ENCODE measurements at regions not wholly inside any gene's neighbourhood (a gene's known extent, or its start where the extent isn't known, plus 50 kb on each side); places are given as distances from the start of the nearest gene placed in this dataset.
"Not testable (repeated sequence)": the region's sequence is repeated elsewhere in the genome, so short reads cannot be mapped to it uniquely, and the experiment has no call there.

DNA sequence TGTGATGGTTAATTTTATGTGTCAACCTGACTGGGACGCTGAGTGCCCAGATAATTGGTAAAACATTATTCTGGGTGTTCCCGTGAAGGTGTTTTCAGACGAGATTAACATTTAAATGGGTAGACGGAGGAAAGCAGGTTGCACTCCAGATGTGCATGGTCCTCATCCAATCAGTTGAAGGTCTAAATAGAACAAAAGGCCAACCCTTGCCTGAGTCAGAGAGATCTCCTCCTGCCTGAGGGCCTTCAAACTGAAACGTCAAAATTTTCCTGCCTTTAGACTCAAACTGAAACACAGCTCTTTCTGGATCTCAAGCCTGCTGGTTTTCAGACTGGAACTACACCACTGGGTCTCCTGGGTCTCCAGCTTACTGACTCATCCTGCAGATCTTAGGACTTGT is 73.5 kb downstream of the NPIPA8 start:
- DNase-seq (ENCODE audit: low read depth in 2 of 2) = not testable (repeated sequence)

DNA sequence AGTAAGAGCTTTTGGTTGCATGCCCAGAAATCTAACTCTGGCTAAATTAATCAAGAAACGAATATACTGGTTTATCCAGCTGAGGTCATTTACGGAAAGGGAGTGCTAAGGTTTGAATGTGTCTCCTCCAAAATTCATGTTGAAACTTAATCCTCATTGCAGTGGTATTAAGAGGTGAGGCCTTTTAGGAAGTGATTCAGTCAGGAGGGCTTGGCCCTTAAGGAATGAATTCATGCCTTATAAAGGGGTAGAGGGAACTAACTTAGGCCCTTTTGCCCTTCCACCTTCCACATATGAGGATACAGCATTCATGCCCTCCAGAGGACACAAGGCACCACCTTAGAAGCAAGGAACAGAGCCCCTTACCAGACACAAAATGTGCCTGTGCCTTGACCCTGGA is 74.7 kb downstream of the NPIPA8 start:
- not testable (repeated sequence) for DNase-seq (ENCODE audit: low read depth in 2 of 2)

DNA sequence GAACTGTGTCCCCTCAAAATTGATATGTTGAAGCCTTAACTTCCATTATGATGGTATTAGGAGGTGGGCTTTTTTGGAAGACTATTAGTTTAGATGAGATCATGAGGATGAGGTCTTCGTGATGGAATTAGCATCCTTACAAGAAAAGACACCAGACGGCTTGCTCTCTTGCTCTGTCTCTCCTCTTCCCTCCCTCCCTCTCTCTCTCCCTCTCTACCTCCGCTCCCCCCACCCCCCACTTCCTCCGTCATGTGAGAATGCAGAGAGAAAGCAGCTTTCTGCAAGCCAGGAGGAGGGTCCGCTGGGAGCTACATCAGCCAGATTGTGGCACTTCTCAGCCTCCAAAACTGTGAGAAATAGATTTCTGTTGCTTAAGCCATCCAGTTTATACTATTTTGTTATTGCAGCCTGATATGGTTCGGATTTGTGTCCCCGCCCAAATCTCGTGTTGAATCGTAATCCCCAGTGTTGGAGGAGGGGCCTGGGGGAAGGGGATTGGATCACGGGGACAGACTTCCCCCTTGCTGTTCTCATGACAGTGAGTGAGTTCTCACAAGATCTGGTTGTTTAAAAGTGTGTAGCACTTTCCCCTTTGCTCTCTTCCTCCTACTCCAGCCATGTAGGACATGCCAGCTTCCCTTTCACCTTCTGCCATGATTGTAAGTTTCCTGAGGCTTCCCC is 76.9 kb downstream of the NPIPA8 start:
- not testable (repeated sequence) for DNase-seq (ENCODE audit: low read depth in 2 of 2)

DNA sequence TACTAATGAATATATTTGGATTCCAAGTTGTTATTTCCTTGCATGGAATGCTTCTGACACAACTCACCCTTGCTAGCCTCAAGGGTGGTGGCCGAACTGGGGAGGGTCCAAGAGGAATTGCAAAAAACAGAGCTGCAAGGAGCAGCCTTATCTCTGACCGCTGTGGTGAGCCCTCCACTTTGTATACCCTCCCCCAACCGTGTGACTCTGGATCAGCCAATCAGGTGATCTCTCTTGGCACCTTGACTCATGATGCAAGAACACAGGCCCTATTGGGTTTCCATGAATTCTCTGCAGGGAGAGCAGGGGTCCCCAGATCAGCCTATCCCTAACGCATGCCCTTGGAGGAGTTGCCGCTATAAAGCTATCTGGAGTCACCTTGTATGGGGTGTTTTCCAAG is 83.6 kb downstream of the NPIPA8 start:
- not testable (repeated sequence) for DNase-seq (ENCODE audit: low read depth in 2 of 2)

DNA sequence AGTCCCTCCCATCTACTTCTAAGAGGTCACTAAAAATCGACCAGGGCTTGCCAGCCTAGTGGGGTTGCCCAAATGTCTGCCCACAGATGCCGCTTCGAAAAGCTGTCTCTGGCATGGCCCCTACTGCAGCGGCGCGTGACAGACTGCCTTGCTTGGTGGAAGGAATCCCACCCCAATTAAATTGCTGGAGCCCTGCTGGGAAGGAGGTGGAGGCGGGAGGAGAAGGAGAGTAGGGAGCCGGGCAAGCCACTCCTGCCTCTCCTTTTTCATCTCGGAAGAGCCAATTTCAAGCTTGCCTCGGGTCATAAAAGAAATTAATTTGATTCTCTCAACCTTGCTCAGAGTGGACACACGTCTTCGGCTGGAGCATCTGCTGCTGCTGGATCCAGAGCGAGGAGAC is 106.0 kb downstream of the NPIPA8 start:
- DNase-seq (ENCODE audit: low read depth in 2 of 2) = not testable (repeated sequence)

DNA sequence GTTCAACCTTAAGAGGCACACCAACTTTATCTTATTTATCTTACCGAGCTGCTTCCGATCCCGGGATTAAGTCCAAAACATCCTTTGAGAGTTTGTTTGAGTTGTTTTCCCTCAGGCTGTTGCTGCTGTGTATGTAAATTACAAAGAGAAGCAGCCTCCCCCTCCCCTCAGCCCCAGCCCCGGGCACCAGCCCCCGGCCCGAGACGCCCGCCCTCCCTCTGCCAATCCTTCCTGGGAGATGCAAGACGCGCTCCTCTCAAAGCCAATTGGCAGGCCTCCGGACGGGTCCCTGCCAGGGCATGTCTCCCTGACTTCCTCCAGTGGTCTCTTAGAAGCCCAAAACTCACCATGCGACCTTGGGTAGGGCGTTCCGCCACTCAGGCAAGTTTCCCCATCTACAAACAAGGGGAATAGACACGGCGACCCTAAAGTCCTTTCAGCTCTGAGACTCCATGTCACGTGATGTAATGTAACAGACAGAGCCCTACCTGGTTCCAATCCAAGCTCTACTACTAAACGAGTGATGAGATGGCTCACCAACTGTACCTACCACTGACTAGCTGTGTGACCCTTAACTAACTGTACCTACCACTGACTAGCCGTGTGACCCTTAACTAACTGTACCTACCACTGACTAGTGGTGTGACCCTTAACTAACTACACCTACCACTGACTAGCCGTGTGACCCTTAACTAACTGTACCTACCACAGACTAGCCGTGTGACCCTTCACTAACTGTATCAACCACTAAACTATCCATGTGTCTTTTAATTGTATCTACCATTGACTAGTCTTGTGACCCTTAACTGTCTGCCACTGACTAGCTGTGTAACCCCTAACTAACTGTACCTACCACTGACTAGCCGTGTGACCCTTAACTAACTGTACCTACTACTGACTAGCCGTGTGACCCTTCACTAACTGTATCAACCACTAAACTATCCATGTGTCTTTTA is 114.2 kb downstream of the NPIPA8 start:
- not testable (repeated sequence) for DNase-seq (ENCODE audit: low read depth in 2 of 2)

DNA sequence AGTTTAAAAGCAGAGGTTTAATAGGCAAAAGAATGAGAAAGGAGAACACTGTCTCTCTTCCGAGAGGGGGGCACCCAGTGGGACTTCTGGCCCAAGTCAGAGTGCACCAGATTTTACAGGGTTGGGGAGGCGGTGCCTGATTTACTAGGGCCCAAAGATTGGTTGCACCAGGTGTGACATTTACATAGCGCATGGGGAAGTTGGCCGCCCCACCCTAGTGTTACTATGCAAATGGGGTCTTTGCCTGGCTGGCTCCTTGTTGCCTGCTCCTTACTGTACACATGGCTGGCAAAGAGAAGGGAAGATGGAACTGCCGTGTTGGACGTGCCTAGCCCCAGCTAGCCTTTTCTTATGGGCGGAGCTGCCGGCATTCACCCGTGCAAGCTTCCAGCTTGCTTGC is 118.8 kb downstream of the NPIPA8 start:
- not testable (repeated sequence) for DNase-seq (ENCODE audit: low read depth in 2 of 2)

DNA sequence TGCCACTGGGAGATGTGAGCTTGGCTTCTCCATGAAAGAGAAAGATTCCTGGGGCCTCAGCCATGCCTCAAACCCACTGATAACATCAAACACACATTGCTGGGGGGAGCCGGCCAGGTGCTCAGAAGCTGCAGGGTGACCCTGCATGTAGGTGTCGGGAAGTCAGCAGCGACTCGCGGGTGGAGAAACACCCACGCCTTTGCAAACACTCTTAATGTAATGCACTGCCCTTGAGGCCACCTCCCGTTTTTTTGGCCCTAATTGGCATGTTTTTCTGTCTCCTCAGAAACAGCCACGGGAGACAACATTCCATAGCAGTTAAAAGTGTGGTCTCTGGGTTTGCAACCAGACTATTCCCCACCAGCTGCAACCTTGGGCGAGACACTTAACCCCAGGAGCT is 119.7 kb downstream of the NPIPA8 start:
- DNase-seq (ENCODE audit: low read depth in 2 of 2) = not testable (repeated sequence)

DNA sequence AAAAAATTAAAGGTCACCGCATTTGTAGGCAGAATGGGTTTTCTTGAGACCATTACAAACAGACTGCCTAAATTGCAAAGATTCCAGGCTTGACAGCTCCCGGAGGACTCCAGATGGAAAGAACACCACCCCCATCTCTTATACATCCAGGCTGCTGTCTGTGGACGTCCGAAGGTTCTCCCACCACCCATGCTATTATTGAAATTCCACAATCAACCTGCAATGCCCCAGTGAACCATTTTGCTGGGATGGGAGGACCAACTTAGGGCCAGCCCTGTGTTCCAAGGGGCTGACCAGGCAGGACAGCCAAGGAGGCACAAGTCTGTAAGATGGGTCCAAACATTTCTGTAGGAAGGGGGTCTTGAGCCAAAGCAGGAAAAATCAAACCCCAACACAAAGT is 122.7 kb downstream of the NPIPA8 start:
- not testable (repeated sequence) for DNase-seq (ENCODE audit: low read depth in 2 of 2)

DNA sequence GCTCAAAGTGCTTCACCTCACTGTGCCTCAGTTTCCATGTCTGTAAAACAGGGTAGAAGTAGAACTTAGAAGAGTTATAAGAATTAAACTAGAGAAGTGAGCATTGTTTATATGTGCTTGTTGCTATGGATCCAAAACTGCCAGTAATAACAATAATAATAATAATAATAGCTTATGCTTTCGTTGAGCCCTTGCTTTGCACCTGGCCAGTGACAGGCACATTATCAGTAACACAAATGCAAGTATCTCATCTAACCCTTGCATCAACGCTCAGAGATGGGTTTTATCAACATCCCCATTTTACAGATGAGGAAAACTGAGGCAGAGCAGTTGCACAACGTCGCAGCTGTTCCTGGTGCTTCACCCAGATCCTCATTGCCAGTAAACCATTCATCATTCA is 125.0 kb downstream of the NPIPA8 start:
- not testable (repeated sequence) for DNase-seq (ENCODE audit: low read depth in 2 of 2)

DNA sequence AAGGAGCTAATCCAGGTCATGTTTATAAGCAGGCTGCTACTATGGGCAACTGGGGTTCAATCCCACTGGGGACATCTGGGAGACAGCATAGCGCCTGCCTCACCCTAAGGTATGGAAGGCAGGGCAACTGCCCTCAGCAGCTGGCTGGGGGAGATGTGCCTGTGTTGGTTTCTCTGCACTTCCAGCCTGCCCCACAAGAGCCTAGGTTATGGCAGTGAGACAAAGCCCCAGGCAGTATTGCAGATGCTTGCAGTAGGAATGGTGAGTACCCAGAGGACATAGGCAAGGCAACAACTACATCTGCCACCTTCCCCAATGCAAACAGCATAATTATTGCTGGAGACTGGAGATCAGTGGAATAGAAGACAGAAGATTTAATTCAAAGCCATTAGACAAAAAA is 131.8 kb downstream of the NPIPA8 start:
- not testable (repeated sequence) for DNase-seq (ENCODE audit: low read depth in 2 of 2)

DNA sequence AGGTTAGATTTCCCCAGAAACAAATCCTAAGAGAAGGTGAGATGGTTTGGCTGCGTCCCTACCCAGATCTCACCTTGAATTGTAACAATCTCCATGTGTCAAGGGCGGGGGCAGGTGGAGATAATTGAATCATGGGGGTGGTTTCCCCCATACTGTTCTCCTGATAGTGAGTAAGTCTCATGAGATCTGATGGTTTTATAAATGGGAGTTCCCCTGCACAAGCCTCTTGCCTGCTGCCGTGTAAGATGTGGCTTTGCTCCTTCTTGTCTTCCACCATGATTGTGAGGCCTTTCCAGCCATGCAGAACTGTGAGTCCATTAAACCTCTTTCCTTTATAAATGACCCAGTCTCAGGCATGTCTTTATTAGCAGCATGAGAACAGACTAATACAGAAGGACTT is 132.2 kb downstream of the NPIPA8 start:
- not testable (repeated sequence) for DNase-seq (ENCODE audit: low read depth in 2 of 2)

DNA sequence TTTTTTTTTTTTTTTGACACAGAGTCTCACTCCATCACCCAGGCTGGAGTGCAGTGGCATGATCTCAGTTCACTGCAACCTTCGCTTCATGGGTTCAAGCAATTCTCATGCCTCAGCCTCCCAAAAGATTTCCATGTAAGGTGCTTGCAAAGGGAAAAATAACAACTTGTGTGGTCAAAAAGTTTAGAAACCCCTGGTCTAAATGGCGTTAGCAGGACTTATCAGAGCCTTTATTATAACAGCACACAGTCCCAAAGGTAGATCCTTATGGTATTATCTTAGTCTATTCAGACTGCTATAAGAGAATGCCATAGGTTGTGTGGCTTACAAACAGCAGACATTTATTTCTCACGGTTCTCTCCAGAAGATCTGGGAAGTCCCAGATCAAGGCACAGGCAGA is 135.0 kb downstream of the NPIPA8 start:
- DNase-seq (ENCODE audit: low read depth in 2 of 2) = not testable (repeated sequence)

DNA sequence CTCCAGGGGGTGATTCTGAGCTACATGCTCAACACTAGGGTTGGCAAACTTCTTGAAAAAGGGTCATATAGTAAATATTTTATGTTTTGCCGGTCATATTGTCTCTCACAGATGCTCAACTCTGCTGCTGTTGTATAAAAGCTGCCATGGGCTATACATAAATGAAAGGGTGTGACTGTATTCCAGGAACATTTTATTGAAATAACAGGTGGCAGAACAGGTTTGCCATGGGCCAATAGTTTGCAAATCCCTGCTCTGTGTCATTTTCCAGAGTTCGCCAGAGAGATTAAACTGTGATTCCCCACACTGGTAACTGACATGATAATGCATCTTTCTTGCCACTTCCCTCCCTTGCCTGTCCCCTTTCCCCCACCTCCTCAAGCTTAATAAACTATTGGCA is 144.1 kb downstream of the NPIPA8 start:
- DNase-seq (ENCODE audit: low read depth in 2 of 2) = not testable (repeated sequence)

DNA sequence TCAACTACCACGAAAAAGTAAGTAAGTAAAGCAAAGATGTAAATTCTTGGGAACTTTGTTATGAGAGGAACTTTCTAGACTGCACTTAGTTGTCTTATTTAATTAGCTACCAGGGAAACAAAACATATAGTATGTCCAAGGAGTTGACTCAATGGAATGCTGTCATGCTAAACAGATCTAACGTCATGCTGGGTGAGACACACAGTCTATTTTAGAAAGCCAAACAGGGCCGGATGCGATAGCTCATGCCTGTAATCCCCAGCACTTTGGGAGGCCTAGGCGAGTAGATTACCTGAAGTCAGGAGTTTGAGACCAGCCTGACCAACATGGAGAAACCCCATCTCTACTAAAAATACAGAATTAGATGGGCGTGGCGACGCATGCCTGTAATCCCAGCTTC is 146.4 kb downstream of the NPIPA8 start:
- not testable (repeated sequence) for DNase-seq (ENCODE audit: low read depth in 2 of 2)

DNA sequence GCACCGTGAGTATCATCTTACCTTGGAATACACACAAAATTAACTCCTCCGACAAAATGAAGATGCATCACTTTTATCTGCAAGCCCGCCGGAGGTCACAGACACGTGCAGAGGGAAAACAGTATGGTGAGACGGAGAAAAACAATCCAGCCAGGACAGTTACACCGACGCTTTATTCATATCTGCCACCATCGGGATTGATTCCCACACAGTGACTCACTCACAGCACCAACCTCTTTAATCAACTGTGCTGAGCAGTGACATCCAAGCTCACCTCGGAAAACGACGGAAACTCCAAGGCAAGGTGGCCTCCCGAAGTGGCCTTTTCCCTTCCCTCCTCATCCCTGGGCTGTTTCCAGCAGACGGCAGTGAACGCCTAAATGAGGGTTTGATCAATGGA is 151.8 kb downstream of the NPIPA8 start:
- DNase-seq (ENCODE audit: low read depth in 2 of 2) = not testable (repeated sequence)

DNA sequence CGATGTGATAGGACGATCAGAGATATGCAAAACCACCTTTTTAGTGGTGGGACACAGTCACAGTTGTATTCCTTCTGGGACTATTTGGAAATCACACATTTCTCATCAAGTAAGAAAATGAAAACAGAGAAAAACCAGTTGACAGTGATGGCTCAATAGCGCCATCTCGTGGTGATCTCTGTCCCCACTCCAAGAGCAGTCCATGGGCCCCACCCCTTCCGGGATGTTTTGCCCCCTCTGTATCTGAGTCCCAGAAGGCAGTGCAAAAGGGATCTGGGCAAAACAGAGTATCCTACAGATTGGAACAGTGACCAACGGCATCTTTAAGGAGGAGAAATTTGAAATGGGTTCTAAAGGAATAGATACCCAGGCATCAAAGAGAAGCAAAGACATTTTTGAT is 155.5 kb downstream of the NPIPA8 start:
- not testable (repeated sequence) for DNase-seq (ENCODE audit: low read depth in 2 of 2)

DNA sequence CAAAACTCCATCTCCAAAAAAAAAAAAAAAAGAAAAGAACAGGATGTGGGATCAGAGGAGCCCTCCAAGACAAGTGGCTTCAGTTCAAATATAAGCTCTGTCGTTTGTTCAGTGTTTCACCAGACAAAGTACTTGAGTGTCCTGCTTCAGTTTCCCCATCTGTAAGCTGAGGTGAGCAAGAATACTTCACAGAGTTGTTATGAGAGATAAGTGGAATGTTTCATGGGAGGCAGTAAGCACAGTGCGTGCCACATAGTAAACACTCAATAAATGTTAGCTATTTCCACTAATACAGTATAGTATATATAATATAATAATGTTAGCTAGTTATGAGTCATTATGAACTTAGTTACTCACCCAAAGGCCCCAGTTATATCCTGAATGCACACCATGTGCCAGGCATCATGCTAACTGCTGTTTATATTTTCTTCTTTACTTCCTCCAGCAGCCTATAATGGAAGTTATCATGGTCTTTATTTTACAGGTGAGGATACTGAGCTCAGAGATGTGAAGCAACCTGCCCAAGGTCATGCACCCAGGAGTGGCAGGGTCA is 162.5 kb downstream of the NPIPA8 start:
- not testable (repeated sequence) for DNase-seq (ENCODE audit: low read depth in 2 of 2)

DNA sequence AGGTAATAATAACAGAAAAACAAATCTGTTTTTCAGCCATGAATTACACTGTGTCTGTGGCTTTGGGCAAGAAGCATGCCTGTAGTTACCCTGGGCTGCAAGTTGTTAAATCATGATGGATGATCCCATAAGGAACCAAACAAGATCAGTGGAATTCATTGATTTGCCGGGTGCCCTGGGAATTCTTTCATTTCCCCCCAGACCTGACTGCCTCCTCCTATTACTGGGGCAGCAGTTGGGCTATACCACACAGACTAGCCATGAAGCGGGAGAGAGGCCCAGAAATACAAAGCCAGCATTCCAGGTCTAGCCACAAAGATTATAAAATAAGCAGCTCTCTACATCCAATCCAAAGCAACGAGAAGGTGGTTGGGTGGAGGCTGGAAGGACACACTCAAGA is 174.2 kb downstream of the NPIPA8 start:
- DNase-seq (ENCODE audit: low read depth in 2 of 2) = not testable (repeated sequence)

DNA sequence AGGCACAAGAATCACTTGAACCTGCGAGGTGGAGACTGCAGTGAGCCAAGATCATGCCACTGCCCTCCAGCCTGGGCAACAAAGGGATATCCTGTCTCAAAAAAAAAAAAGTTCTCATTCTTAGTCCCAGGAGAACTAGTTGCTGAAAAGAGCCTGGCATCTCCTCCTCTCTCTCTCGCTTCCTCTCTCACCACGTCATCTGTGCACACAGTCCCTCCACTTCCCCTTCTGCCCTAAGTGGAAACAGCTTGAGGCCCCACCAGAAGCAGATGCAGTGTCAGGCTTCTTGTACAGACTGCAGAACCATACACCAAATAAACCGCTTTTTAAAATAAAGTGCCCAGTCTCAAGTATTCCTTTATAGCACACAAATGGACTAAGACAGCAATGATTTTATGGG is 175.3 kb downstream of the NPIPA8 start:
- DNase-seq (ENCODE audit: low read depth in 2 of 2) = not testable (repeated sequence)

DNA sequence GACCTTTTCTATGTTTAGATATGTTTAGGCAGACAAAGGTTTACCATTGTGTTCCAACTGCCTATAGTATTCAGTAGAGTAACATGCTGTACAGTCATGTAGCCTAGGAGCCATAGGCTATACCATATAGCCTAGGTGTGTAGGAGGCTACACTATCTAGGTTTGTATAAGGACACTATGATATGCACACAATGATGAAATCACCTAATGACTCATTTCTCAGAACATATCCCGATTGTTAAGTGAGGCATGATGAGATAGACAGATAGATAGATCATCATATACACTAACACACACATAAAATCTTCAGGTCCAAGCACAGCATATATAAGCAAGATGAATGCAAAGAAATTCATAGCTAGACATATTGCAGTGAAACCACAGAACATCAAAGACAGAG is 177.4 kb downstream of the NPIPA8 start:
- not testable (repeated sequence) for DNase-seq (ENCODE audit: low read depth in 2 of 2)

DNA sequence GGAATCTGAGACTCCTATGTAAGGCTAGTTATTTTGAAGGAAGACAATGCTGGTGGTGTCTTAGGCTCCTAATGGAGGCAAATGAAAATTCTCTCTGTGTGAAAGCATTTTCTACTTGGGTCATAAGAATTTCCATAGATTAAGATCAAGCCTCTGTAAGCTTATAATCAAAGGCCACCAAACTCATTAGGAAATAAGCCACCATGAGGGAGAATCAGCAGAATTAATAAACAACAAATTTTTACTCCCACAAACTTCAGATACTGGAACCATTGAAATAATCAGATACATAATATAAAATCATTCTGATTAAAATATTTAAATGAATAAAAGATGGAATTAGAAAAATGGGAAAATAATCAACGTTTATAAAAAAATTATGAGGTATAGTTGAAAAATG is 178.7 kb downstream of the NPIPA8 start:
- not testable (repeated sequence) for DNase-seq (ENCODE audit: low read depth in 2 of 2)
